ENCODE measurements at regions not wholly inside any gene's neighbourhood (a gene's known extent, or its start where the extent isn't known, plus 50 kb on each side); places are given as distances from the start of the nearest gene placed in this dataset.

GRCh38 chr5:167750586-167750985, 540.9 kb upstream of the WWC1 start:
- TF ChIP-seq CTCF (IDR thresholded peaks at IDR 0.05) (no peak), EZH2 (IDR thresholded peaks at IDR 0.05; ENCODE audit: borderline replicate concordance, insufficient read depth, low read depth, low read length, poor library complexity, severe bottlenecking) (no peak)
